ENCODE measurements at regions not wholly inside any gene's neighbourhood (a gene's known extent, or its start where the extent isn't known, plus 50 kb on each side); places are given as distances from the start of the nearest gene placed in this dataset.

DNA sequence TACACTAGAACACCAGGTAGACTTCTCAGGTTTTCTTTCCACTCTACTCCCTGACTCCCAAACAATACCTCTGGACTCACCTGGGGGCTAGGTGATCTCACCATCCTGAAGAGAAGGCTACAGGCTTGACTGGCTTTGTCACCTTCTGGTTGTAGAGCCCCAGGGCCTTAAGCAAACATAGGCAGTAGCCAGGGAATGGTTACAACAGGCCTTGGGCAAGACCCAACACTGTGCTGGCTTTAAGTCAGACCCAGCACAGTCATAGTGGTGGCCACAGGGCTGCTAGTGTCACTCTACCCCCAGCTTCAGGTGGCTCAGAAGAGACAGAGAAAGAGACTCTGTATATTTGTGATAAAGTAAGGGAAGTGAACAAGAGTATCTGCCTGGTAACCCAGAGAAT is 118.1 kb upstream of the EMCN start:
- H3K4me3 ChIP-seq (ENCODE audit: low read depth, low read length): no peak overlapping the region
- DNase-seq (ENCODE audit: low read depth): no peak
- TF ChIP-seq, protein P1, sequence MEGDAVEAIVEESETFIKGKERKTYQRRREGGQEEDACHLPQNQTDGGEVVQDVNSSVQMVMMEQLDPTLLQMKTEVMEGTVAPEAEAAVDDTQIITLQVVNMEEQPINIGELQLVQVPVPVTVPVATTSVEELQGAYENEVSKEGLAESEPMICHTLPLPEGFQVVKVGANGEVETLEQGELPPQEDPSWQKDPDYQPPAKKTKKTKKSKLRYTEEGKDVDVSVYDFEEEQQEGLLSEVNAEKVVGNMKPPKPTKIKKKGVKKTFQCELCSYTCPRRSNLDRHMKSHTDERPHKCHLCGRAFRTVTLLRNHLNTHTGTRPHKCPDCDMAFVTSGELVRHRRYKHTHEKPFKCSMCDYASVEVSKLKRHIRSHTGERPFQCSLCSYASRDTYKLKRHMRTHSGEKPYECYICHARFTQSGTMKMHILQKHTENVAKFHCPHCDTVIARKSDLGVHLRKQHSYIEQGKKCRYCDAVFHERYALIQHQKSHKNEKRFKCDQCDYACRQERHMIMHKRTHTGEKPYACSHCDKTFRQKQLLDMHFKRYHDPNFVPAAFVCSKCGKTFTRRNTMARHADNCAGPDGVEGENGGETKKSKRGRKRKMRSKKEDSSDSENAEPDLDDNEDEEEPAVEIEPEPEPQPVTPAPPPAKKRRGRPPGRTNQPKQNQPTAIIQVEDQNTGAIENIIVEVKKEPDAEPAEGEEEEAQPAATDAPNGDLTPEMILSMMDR (IDR thresholded peaks at IDR 0.05; ENCODE audit: low read depth, low read length): no peak
- TF ChIP-seq, protein P2, sequence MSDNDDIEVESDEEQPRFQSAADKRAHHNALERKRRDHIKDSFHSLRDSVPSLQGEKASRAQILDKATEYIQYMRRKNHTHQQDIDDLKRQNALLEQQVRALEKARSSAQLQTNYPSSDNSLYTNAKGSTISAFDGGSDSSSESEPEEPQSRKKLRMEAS (IDR thresholded peaks at IDR 0.05; ENCODE audit: low read depth, low read length): no peak
- no peak for TF ChIP-seq MYC (IDR thresholded peaks at IDR 0.05; ENCODE audit: low read depth, low read length)
- TF ChIP-seq POLR2A (IDR thresholded peaks at IDR 0.05; ENCODE audit: extremely low read depth, insufficient read length): no peak

DNA sequence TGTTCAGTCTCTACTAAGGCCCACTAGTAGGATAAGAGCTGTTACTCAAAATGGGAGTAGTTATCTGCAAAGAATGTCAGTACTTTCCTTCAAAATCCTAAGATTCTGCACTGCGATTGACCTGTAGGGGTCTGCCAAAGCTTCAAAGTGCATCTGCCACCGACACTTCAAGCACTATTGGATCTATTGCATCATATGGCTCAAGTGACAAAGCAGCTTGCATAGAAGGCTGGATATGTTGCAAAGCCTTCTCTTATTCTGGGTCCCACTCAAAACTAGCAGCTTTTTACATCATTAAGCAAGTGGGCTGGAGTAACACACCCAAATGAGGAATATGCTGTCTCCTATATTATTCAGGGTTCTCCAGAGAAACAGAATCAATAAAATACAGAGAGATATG is 115.4 kb upstream of the EMCN start:
- DNase-seq (ENCODE audit: low read depth): no peak
- TF ChIP-seq, protein P1 (IDR thresholded peaks at IDR 0.05; ENCODE audit: low read depth, low read length): no peak
- TF ChIP-seq POLR2A (IDR thresholded peaks at IDR 0.05; ENCODE audit: extremely low read depth, insufficient read length) (no peak), MYC (IDR thresholded peaks at IDR 0.05; ENCODE audit: low read depth, low read length) (no peak)
- TF ChIP-seq, protein P2 (IDR thresholded peaks at IDR 0.05; ENCODE audit: low read depth, low read length): no peak

DNA sequence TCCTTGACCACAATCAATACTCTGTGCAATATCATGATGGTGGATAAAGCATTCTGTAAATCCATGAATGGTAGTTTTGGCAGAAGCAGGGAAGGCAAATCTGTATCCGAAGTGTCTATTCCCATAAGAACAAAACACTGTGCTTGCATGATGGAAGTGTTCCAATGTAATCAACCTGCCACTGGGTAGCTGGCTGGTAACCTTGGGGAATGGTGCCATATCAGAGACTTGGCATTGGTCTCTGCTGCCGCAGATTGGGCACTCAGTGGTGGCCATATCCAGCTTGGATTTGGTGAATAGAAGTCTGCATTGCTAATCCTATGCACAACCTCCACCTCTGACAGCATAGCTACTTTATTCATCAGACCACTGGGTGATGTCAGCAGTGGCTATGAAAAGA is 114.3 kb upstream of the EMCN start:
- H3K4me3 ChIP-seq (ENCODE audit: low read depth, low read length): no peak overlapping the region
- TF ChIP-seq POLR2A (IDR thresholded peaks at IDR 0.05; ENCODE audit: extremely low read depth, insufficient read length): no peak
- TF ChIP-seq, protein P1 (IDR thresholded peaks at IDR 0.05; ENCODE audit: low read depth, low read length): no peak
- TF ChIP-seq, protein P2 (IDR thresholded peaks at IDR 0.05; ENCODE audit: low read depth, low read length): no peak
- TF ChIP-seq MYC (IDR thresholded peaks at IDR 0.05; ENCODE audit: low read depth, low read length): no peak
- DNase-seq (ENCODE audit: low read depth): no peak

More for the DNA sequence above, 115.4 kb upstream of the EMCN start:
- no peak overlapping the region for H3K4me3 ChIP-seq (ENCODE audit: low read depth, low read length)

DNA sequence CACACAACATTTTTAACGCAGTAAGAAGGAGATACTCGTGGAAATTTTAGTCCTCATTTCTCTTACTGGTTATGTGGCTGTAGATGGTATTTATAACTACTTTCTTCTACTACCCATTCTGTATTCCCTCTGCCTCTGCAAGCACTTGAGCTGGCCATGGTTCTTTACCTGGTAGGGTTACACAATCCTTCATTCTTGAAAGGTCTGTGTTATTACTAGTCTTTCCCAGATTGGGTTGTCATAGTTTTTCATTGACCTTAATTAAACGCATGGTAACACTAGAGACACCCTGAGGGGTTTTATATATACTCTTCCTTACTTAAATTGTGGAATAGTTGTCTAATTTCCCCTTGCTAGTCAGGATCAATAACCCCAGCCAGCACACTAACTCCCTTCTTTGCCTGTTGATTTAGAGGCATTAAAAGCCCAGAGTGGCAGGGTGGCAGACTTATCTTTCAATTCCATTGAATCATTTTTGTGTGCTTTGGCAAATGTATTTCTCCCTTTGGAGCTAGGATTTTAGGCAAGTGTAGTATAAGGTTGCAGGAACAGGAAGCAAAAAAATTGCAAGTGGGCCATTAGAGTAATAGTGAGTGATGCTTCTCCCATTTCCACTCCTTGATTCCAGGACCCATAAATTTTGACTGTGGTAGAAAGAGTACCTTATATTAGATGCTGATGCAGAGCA is 113.6 kb upstream of the EMCN start:
- DNase-seq (ENCODE audit: low read depth): no peak
- no peak overlapping the region for H3K4me3 ChIP-seq (ENCODE audit: low read depth, low read length)
- TF ChIP-seq MYC (IDR thresholded peaks at IDR 0.05; ENCODE audit: low read depth, low read length) (no peak), POLR2A (IDR thresholded peaks at IDR 0.05; ENCODE audit: extremely low read depth, insufficient read length) (no peak)
- TF ChIP-seq, protein P2 (IDR thresholded peaks at IDR 0.05; ENCODE audit: low read depth, low read length): no peak
- TF ChIP-seq, protein P1 (IDR thresholded peaks at IDR 0.05; ENCODE audit: low read depth, low read length): no peak

DNA sequence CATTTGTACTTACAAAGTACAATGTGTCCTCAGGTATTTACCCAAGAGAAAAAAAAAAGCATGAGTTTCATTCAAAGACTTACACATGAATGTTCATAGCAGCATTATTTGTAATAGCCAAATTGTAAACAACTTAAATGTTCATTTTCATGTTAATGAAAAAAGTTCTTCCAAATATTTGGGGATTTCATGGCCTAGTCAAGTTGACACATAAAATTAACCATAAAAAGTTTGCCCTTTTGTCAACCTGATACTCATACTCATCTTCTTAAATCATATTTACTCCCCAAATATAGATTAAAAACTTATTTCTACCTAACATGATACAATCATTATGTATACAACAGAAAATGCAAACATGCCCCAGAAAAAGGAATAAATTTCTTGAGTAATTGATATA is 112.5 kb upstream of the EMCN start:
- DNase-seq (ENCODE audit: low read depth): no peak
- no peak overlapping the region for H3K4me3 ChIP-seq (ENCODE audit: low read depth, low read length)
- no peak for TF ChIP-seq MYC (IDR thresholded peaks at IDR 0.05; ENCODE audit: low read depth, low read length)
- no peak for TF ChIP-seq POLR2A (IDR thresholded peaks at IDR 0.05; ENCODE audit: extremely low read depth, insufficient read length)
- TF ChIP-seq, protein P2 (IDR thresholded peaks at IDR 0.05; ENCODE audit: low read depth, low read length): no peak
- TF ChIP-seq, protein P1 (IDR thresholded peaks at IDR 0.05; ENCODE audit: low read depth, low read length): no peak
